RWPE2 (cell line): ENCODE measurements at regions not wholly inside any gene's neighbourhood (a gene's known extent, or its start where the extent isn't known, plus 50 kb on each side); places are given as distances from the start of the nearest gene placed in this dataset.

Experiments used
- ATAC-seq: fragments of 200-7000 bp; cut with Tn5 transposase; 3 replicates; pipeline ENCODE4 v1.9.1; 2021; ENCODE audit warnings: low read depth
- DNase-seq: peaks from one replicate; pipeline ENCODE4 v3.0.0-alpha.2; 2020; ENCODE audit warnings: low spot score
- H3K27ac ChIP-seq: fragments of 450-650 bp; 2 replicates; pipeline ENCODE4 v1.5.1; 2017; ENCODE audit warnings: mild to moderate bottlenecking; ENCODE audit not compliant: poor library complexity, severe bottlenecking
- H3K27me3 ChIP-seq: fragments of 250-450 bp; sonication (Bioruptor Pico); 2 replicates; pipeline ENCODE4 v1.5.1; 2021; ENCODE audit warnings: mild to moderate bottlenecking, moderate library complexity; ENCODE audit not compliant: insufficient read depth, poor library complexity, severe bottlenecking
- H3K36me3 ChIP-seq: fragments of 250-450 bp; sonication (Bioruptor Pico); 2 replicates; pipeline ENCODE4 v1.5.1; 2020; ENCODE audit warnings: low read depth, mild to moderate bottlenecking, moderate library complexity
- H3K4me1 ChIP-seq: fragments of 250-450 bp; sonication (Bioruptor Pico); 2 replicates; pipeline ENCODE4 v1.5.1; 2021; ENCODE audit warnings: mild to moderate bottlenecking, moderate library complexity; ENCODE audit not compliant: insufficient read depth, poor library complexity, severe bottlenecking
- H3K4me3 ChIP-seq: fragments of 250-450 bp; sonication (Bioruptor Pico); 2 replicates; pipeline ENCODE4 v1.5.1; 2021; ENCODE audit warnings: mild to moderate bottlenecking, moderate library complexity; ENCODE audit not compliant: severe bottlenecking
- H3K9me3 ChIP-seq: fragments of 250-450 bp; sonication (Bioruptor Pico); 2 replicates; pipeline ENCODE4 v1.5.1; 2021; ENCODE audit warnings: mild to moderate bottlenecking, moderate library complexity; ENCODE audit not compliant: severe bottlenecking
- CTCF ChIP-seq: fragments of 450-650 bp; IDR thresholded peaks from one replicate; pipeline ENCODE4 v1.5.1; 2017; ENCODE audit warnings: mild to moderate bottlenecking, moderate library complexity; ENCODE audit not compliant: poor library complexity, severe bottlenecking

- DNase-seq (no peak), ATAC-seq (no peak)
- Histone ChIP-seq H3K27me3 (no peaks in the 10 kb centered on the region), H3K9me3 (no peaks in the 10 kb centered on the region), H3K4me1 (peaks cover 34% of the 10 kb centered on the region), H3K4me3 (no peak overlapping the region), H3K27ac (no peak overlapping the region), H3K36me3 (no peaks in the 10 kb centered on the region)
- TF ChIP-seq CTCF: no peak
Observed at GRCh38 chr17:27984816-27985215, 57.7 kb upstream of the NLK start.

DNA sequence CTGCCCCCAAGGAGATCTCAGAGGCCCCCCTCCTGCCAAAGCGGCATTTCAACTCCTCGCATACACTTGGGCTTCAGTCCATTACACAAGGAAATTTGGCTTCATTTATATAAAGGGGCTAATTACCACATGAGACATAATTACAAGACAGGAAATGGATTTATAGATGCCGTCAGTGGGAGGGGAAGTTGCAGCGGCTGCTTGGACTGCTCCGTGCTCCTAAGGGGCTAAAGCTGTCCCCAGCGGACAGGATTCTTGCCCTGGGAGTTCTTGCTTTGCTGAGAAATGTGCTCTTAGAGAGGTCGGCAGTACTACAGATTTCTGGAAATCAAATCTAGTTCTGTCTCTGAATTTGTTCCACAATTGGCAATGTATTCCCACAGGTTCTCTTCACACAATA, 57.2 kb upstream of the NLK start:
- DNase-seq (no peak), ATAC-seq (no peak)
- TF ChIP-seq CTCF: no peak
- no peak overlapping the region for H3K4me3 ChIP-seq
- H3K27ac ChIP-seq: no peak overlapping the region
- no peaks in the 10 kb centered on the region for H3K36me3 ChIP-seq
- H3K27me3 ChIP-seq: no peaks in the 10 kb centered on the region
- H3K4me1 ChIP-seq: peaks cover 29% of the 10 kb centered on the region
- no peaks in the 10 kb centered on the region for H3K9me3 ChIP-seq

GRCh38 chr17:27985736-27986399, 56.6 kb upstream of the NLK start:
- Histone ChIP-seq H3K4me3 (no peak overlapping the region), H3K27ac (no peak overlapping the region), H3K36me3 (no peaks in the 10 kb centered on the region), H3K27me3 (no peaks in the 10 kb centered on the region), H3K9me3 (no peaks in the 10 kb centered on the region), H3K4me1 (peaks cover 24% of the 10 kb centered on the region)
- ATAC-seq: no peak
- TF ChIP-seq CTCF: no peak
- no peak for DNase-seq

DNA sequence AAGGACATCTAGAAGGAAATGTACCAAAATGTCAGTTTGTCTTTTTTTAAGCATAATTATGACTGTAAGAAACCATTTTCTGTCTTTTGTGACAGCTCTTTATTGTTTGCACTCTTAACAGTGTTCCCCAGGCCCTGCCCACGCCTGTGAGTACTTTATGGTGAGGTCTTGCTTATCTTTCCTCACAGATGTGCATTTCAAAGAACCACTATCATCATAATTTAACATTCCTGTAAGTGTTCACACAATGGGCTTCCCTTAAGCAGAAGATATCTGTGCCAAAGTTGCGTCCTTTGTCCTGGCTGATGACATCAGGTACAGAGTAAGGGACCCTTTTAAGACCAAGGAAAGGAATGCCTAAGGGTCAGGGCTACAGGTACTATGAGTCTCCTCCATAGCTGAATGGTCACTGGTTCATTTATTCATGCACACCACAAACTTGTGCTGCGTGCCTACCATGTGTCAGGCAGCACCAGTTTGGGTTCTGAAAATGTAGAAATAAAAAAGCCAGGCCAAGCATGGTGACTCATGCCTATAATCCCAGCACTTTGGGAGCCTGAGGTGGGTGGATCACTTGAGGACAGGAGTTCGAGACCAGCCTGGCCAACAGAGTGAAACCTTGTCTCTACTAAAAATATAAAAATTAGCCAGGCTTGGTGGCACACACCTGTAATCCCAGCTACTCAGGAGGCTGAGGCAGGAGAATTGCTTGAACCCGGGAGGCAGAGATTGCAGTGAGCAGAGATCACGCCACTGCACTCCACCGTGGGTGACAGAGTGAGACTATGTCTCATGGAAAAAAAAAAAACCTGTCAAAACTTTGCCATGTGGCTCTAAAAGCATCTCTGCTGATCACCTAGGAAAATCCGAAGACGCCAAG, 55.4 kb upstream of the NLK start:
- Histone ChIP-seq H3K9me3 (no peaks in the 10 kb centered on the region), H3K27ac (peak overlapping the region; percentile 86), H3K4me3 (no peak overlapping the region), H3K4me1 (peaks cover 20% of the 10 kb centered on the region), H3K36me3 (no peaks in the 10 kb centered on the region), H3K27me3 (no peaks in the 10 kb centered on the region)
- TF ChIP-seq CTCF: no peak
- ATAC-seq (no peak), DNase-seq (no peak)
